Trophoblast cell (in vitro differentiated cells and primary cell): ENCODE measurements at regions not wholly inside any gene's neighbourhood (a gene's known extent, or its start where the extent isn't known, plus 50 kb on each side); places are given as distances from the start of the nearest gene placed in this dataset.
A peak's percentile ranks its signal among the peaks of the same experiment; 100 is the strongest.

ENCODE experiments used
- DNase-seq, 2 donors: peaks; one replicate each; pipeline ENCODE4 v3.0.0-alpha.2; 2016
- H2AFZ ChIP-seq: 2 replicates; pipeline ENCODE4 v1.6.1; 2013; ENCODE audit warnings: low read length, moderate library complexity, mild to moderate bottlenecking; ENCODE audit not compliant: insufficient read depth, poor library complexity
- H2AK5ac ChIP-seq: 2 replicates; pipeline ENCODE4 v1.6.1; 2013; ENCODE audit warnings: mild to moderate bottlenecking, low read length
- H2BK120ac ChIP-seq: 2 replicates; pipeline ENCODE4 v1.6.1; 2013; ENCODE audit warnings: low read length, mild to moderate bottlenecking, moderate library complexity; ENCODE audit not compliant: insufficient read depth, poor library complexity
- H2BK12ac ChIP-seq: 2 replicates; pipeline ENCODE4 v1.6.1; 2013; ENCODE audit warnings: mild to moderate bottlenecking, low read length, moderate library complexity
- H2BK5ac ChIP-seq: 2 replicates; pipeline ENCODE4 v1.6.1; 2013; ENCODE audit warnings: low read length, low read depth, moderate library complexity, mild to moderate bottlenecking; ENCODE audit not compliant: poor library complexity
- H3K14ac ChIP-seq: 2 replicates; pipeline ENCODE4 v1.6.1; 2013; ENCODE audit warnings: mild to moderate bottlenecking, low read length
- H3K18ac ChIP-seq: 2 replicates; pipeline ENCODE4 v1.6.1; 2013; ENCODE audit warnings: mild to moderate bottlenecking, low read length
- H3K23ac ChIP-seq: 2 replicates; pipeline ENCODE4 v1.6.1; 2013; ENCODE audit warnings: low read length
- H3K27ac ChIP-seq: 2 replicates; pipeline ENCODE4 v1.5.1; 2013; ENCODE audit warnings: low read depth, mild to moderate bottlenecking, inconsistent platforms, low read length, moderate library complexity
- H3K27me3 ChIP-seq: 2 replicates; pipeline ENCODE4 v1.6.1; 2013; ENCODE audit warnings: inconsistent platforms, mild to moderate bottlenecking, low read length, moderate library complexity; ENCODE audit not compliant: insufficient read depth
- H3K36me3 ChIP-seq, 2 experiments: 1 replicate in 1 of 2; 2 replicates in 1 of 2; pipeline ENCODE4 v1.6.1; 2013; ENCODE audit warnings: low read length in 2 of 2, mild to moderate bottlenecking in 2 of 2, moderate library complexity in 1 of 2; ENCODE audit not compliant: insufficient read depth in 2 of 2, control insufficient read depth in 1 of 2
- H3K4ac ChIP-seq: 2 replicates; pipeline ENCODE4 v1.6.1; 2013; ENCODE audit warnings: low read depth, mild to moderate bottlenecking, low read length, moderate library complexity
- H3K4me1 ChIP-seq, 2 experiments: 1 replicate in 1 of 2; 2 replicates in 1 of 2; pipeline ENCODE4 v1.6.1; 2013; ENCODE audit warnings: low read length in 2 of 2, mild to moderate bottlenecking in 2 of 2, moderate library complexity in 1 of 2; ENCODE audit not compliant: insufficient read depth in 2 of 2, control insufficient read depth in 1 of 2
- H3K4me2 ChIP-seq: 2 replicates; pipeline ENCODE4 v1.6.1; 2013; ENCODE audit warnings: inconsistent platforms, mild to moderate bottlenecking, low read length, moderate library complexity
- H3K4me3 ChIP-seq: 2 replicates; pipeline ENCODE4 v1.5.1; 2013; ENCODE audit warnings: mild to moderate bottlenecking, low read depth, low read length, inconsistent platforms
- H3K79me1 ChIP-seq: one replicate; pipeline ENCODE4 v1.6.1; 2013; ENCODE audit warnings: low read length
- H3K79me2 ChIP-seq: 2 replicates; pipeline ENCODE4 v1.6.1; 2013; ENCODE audit warnings: low read length, mild to moderate bottlenecking; ENCODE audit not compliant: control insufficient read depth, insufficient read depth, poor library complexity
- H3K9ac ChIP-seq: 2 replicates; pipeline ENCODE4 v1.6.1; 2013; ENCODE audit warnings: mild to moderate bottlenecking, low read length
- H3K9me3 ChIP-seq: 2 replicates; pipeline ENCODE4 v1.6.1; 2013; ENCODE audit warnings: low read depth, mild to moderate bottlenecking, control low read depth, inconsistent platforms, low read length; ENCODE audit not compliant: insufficient read depth
- H4K12ac ChIP-seq: 2 replicates; pipeline ENCODE4 v1.6.1; 2013; ENCODE audit warnings: low read depth, mild to moderate bottlenecking, low read length, moderate library complexity
- H4K8ac ChIP-seq: 2 replicates; pipeline ENCODE4 v1.6.1; 2013; ENCODE audit warnings: low read depth, mild to moderate bottlenecking, low read length, moderate library complexity
- H4K91ac ChIP-seq: one replicate; pipeline ENCODE4 v1.6.1; 2013; ENCODE audit warnings: low read depth, mild to moderate bottlenecking, low read length, moderate library complexity
- WGBS: extraction: QIAGEN DNeasy Blood & Tissue Kit; methylation state at CpG from one replicate; pipeline ENCODE4 v1.1.7; 2013; ENCODE audit warnings: missing lambda C conversion rate; ENCODE audit not compliant: insufficient read length, insufficient coverage; ENCODE audit errors: extremely low coverage; 5-methylcytosine and 5-hydroxymethylcytosine counted together

- Histone ChIP-seq H4K8ac (no peak overlapping the region), H3K27ac (no peak overlapping the region), H2AK5ac (no peak overlapping the region), H3K23ac (no peak overlapping the region), H2BK5ac (no peak overlapping the region), H2BK120ac (no peak overlapping the region), H3K4ac (no peak overlapping the region), H3K36me3 (no peaks in the 10 kb centered on the region), H3K79me1 (no peaks in the 10 kb centered on the region), H4K91ac (no peak overlapping the region), H3K14ac (no peak overlapping the region), H3K4me1 (no peaks in the 10 kb centered on the region), H2BK12ac (no peak overlapping the region), H3K79me2 (no peaks in the 10 kb centered on the region), H4K12ac (no peak overlapping the region), H3K27me3 (no peaks in the 10 kb centered on the region), H3K4me2 (no peak overlapping the region), H3K18ac (no peak overlapping the region), H3K9ac (no peak overlapping the region), H3K4me3 (no peak overlapping the region), H2AFZ (no peak overlapping the region), H3K9me3 (no peaks in the 10 kb centered on the region)
- no CpG with 5 or more reads among the region's 2 CpGs for whole genome bisulfite sequencing
- no peak for DNase-seq
Measured at GRCh38 chr18:66994790-66995189, 390.9 kb upstream of the CDH19 start.

- Histone ChIP-seq H3K18ac (no peak overlapping the region), H4K91ac (no peak overlapping the region), H3K4me2 (no peak overlapping the region), H2AK5ac (no peak overlapping the region), H3K9ac (no peak overlapping the region), H3K4me3 (no peak overlapping the region), H3K4ac (no peak overlapping the region), H3K9me3 (no peaks in the 10 kb centered on the region), H3K14ac (no peak overlapping the region), H2BK5ac (no peak overlapping the region), H3K4me1 (no peaks in the 10 kb centered on the region), H4K12ac (no peak overlapping the region), H3K27ac (no peak overlapping the region), H2BK120ac (no peak overlapping the region), H3K23ac (no peak overlapping the region), H3K27me3 (no peaks in the 10 kb centered on the region), H4K8ac (no peak overlapping the region), H3K36me3 (no peaks in the 10 kb centered on the region), H3K79me1 (no peaks in the 10 kb centered on the region), H3K79me2 (no peaks in the 10 kb centered on the region), H2AFZ (no peak overlapping the region), H2BK12ac (no peak overlapping the region)
- DNase-seq, result peak in 1 of 2 donors; percentile 4
Measured at GRCh38 chr18:66993492-66993891, 389.6 kb upstream of the CDH19 start.

GRCh38 chr18:66990909-66991308 lies 387.0 kb upstream of the CDH19 start:
- Histone ChIP-seq H4K8ac (no peak overlapping the region), H3K14ac (no peak overlapping the region), H2BK12ac (no peak overlapping the region), H3K79me2 (no peaks in the 10 kb centered on the region), H4K91ac (no peak overlapping the region), H2AFZ (no peak overlapping the region), H3K79me1 (no peaks in the 10 kb centered on the region), H3K4me1 (no peaks in the 10 kb centered on the region), H3K9ac (no peak overlapping the region), H3K27ac (no peak overlapping the region), H3K4me2 (no peak overlapping the region), H2BK120ac (no peak overlapping the region), H4K12ac (no peak overlapping the region), H3K4me3 (no peak overlapping the region), H3K27me3 (no peaks in the 10 kb centered on the region), H3K18ac (no peak overlapping the region), H3K9me3 (no peaks in the 10 kb centered on the region), H3K4ac (no peak overlapping the region), H2BK5ac (no peak overlapping the region), H3K23ac (no peak overlapping the region), H3K36me3 (no peaks in the 10 kb centered on the region), H2AK5ac (no peak overlapping the region)
- WGBS, result no CpG with 5 or more reads among the region's 6 CpGs
- DNase-seq, result no peak

- no peak overlapping the region for H2BK12ac ChIP-seq
- H2BK5ac ChIP-seq, result no peak overlapping the region
- H3K79me1 ChIP-seq, result no peaks in the 10 kb centered on the region
- no peaks in the 10 kb centered on the region for H3K79me2 ChIP-seq
- H3K23ac ChIP-seq, result no peak overlapping the region
- no peaks in the 10 kb centered on the region for H3K36me3 ChIP-seq
- no peaks in the 10 kb centered on the region for H3K9me3 ChIP-seq
- no peak for DNase-seq
- H2AFZ ChIP-seq, result no peak overlapping the region
- no peaks in the 10 kb centered on the region for H3K4me1 ChIP-seq
- H3K4me2 ChIP-seq, result no peak overlapping the region
- no peak overlapping the region for H4K8ac ChIP-seq
- H4K91ac ChIP-seq, result no peak overlapping the region
- no peaks in the 10 kb centered on the region for H3K27me3 ChIP-seq
- H2AK5ac ChIP-seq, result no peak overlapping the region
- H4K12ac ChIP-seq, result no peak overlapping the region
- no peak overlapping the region for H3K27ac ChIP-seq
- H3K4me3 ChIP-seq, result no peak overlapping the region
- no peak overlapping the region for H3K14ac ChIP-seq
- no peak overlapping the region for H3K4ac ChIP-seq
- H3K18ac ChIP-seq, result no peak overlapping the region
- H3K9ac ChIP-seq, result no peak overlapping the region
- no peak overlapping the region for H2BK120ac ChIP-seq
Measured at GRCh38 chr18:66979009-66979408, 375.1 kb upstream of the CDH19 start.

GRCh38 chr18:66972681-66973080 lies 368.8 kb upstream of the CDH19 start:
- Histone ChIP-seq H3K27me3 (no peaks in the 10 kb centered on the region), H4K91ac (no peak overlapping the region), H3K23ac (no peak overlapping the region), H2AK5ac (no peak overlapping the region), H3K4me3 (no peak overlapping the region), H3K18ac (no peak overlapping the region), H3K36me3 (no peaks in the 10 kb centered on the region), H2BK5ac (no peak overlapping the region), H3K14ac (no peak overlapping the region), H4K8ac (no peak overlapping the region), H4K12ac (no peak overlapping the region), H3K79me2 (no peaks in the 10 kb centered on the region), H2BK12ac (no peak overlapping the region), H3K9me3 (no peaks in the 10 kb centered on the region), H2BK120ac (no peak overlapping the region), H3K79me1 (no peaks in the 10 kb centered on the region), H3K27ac (no peak overlapping the region), H2AFZ (no peak overlapping the region), H3K4me1 (no peaks in the 10 kb centered on the region), H3K9ac (no peak overlapping the region), H3K4me2 (no peak overlapping the region), H3K4ac (no peak overlapping the region)
- no CpG with 5 or more reads among the region's 1 CpG for WGBS
- DNase-seq, result no peak
